BJ (cell line): ENCODE measurements at regions not wholly inside any gene's neighbourhood (a gene's known extent, or its start where the extent isn't known, plus 50 kb on each side); places are given as distances from the start of the nearest gene placed in this dataset.
A peak's percentile ranks its signal among the peaks of the same experiment; 100 is the strongest.

Experiments
- CTCF ChIA-PET: fragments of 350-600 bp; formaldehyde crosslinking; extraction: SDS; loops from one replicate; lab custom pipeline; 2021; ENCODE audit warnings: antibody characterized with exemption, inconsistent platforms; lab: Yijun Ruan, JAX
- POLR2A ChIA-PET: fragments of 300-600 bp; sonication (Branson Sonifier 250); formaldehyde crosslinking; extraction: SDS; loops from one replicate; lab custom pipeline; 2021; ENCODE audit warnings: antibody characterized with exemption; lab: Charles Lee
- DNase-seq: peaks from one replicate; pipeline ENCODE4 v3.0.0-alpha.2; 2011; ENCODE audit warnings: low read depth
- H3K27me3 ChIP-seq: 2 replicates; pipeline ENCODE4 v1.6.0; 2011; ENCODE audit warnings: low read length; ENCODE audit not compliant: control insufficient read depth, insufficient read depth
- H3K36me3 ChIP-seq: 2 replicates; pipeline ENCODE4 v1.5.1; 2011; ENCODE audit warnings: low read length; ENCODE audit not compliant: control insufficient read depth, insufficient read depth
- H3K4me3 ChIP-seq: 2 replicates; pipeline ENCODE4 v1.5.1; 2011; ENCODE audit warnings: low read depth, mild to moderate bottlenecking, control low read depth, low read length
- CTCF ChIP-seq: IDR thresholded peaks from 2 replicates; pipeline ENCODE4 v1.5.1; 2011; ENCODE audit warnings: low read depth, mild to moderate bottlenecking, control low read depth, inconsistent platforms, low read length, moderate library complexity; ENCODE audit not compliant: insufficient read depth

- TF ChIP-seq CTCF = peak; percentile 11; the same call in 1 of the 2 replicates
- no peak overlapping the region for H3K4me3 ChIP-seq
- no peaks in the 10 kb centered on the region for H3K36me3 ChIP-seq
- DNase-seq = no peak
- POLR2A ChIA-PET = no interaction called here
- no peaks in the 10 kb centered on the region for H3K27me3 ChIP-seq
- CTCF ChIA-PET = no interaction called here
These were observed 209.2 kb upstream of the C14orf180 start for GRCh38 chr14:104370256-104370870.

DNA sequence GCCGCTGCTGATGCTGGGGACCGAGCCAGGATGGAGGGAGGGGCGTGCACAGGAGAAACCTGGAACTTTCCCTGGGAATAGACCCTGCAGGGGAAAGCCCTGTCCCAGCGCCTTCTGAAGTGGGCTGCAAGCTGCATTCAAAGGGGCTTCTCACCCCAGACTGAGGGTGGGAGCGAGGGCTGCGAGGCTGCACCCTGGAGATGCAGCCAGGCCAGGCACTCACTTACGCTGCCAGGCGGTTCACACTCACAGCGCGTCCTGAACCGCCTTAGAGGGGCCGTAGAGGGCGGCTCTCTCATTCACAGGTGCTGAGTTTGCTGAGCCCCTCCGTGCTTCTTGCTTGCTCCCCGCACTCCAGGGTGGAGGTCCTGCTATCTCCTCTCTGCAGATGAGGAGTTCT, 208.5 kb upstream of the C14orf180 start:
- Histone ChIP-seq H3K36me3 (no peaks in the 10 kb centered on the region), H3K27me3 (no peaks in the 10 kb centered on the region), H3K4me3 (no peak overlapping the region)
- no peak for TF ChIP-seq CTCF
- ChIA-PET POLR2A (no interaction called here), CTCF (no interaction called here)
- no peak for DNase-seq

DNA sequence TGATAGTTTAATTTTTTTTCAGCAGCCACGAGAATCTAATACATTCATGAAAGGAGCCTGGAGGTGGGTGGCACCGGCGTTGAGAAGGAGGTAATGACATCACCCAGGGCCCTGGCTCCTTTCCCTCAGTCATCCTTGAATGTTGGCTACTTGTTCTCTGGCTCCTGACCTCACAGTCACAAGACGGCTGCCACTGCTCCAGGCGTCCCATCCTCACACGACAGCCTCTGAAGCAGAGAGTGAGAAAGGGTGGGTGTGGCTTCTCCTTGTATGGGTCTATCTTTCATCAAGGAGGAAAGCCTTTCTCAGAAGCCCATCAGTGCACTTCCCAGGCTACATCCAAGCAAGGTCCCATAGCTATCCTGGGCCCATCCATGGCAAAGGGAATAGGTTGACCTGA, 207.6 kb upstream of the C14orf180 start:
- no peaks in the 10 kb centered on the region for H3K27me3 ChIP-seq
- ChIA-PET CTCF (no interaction called here), POLR2A (no interaction called here)
- TF ChIP-seq CTCF = no peak
- H3K4me3 ChIP-seq = no peak overlapping the region
- no peak for DNase-seq
- no peaks in the 10 kb centered on the region for H3K36me3 ChIP-seq

- no peak for DNase-seq
- ChIA-PET POLR2A (no interaction called here), CTCF (no interaction called here)
- no peak for TF ChIP-seq CTCF
- H3K4me3 ChIP-seq = no peak overlapping the region
- H3K36me3 ChIP-seq = no peaks in the 10 kb centered on the region
- H3K27me3 ChIP-seq = no peaks in the 10 kb centered on the region
These were observed 207.0 kb upstream of the C14orf180 start for GRCh38 chr14:104372390-104373054.

- DNase-seq = no peak
- ChIA-PET CTCF (no interaction called here), POLR2A (no interaction called here)
- H3K27me3 ChIP-seq = no peaks in the 10 kb centered on the region
- TF ChIP-seq CTCF = no peak
- no peak overlapping the region for H3K4me3 ChIP-seq
- no peaks in the 10 kb centered on the region for H3K36me3 ChIP-seq
These were observed 206.3 kb upstream of the C14orf180 start for GRCh38 chr14:104373055-104373854.
